WTC11 (cell line): ENCODE measurements at regions not wholly inside any gene's neighbourhood (a gene's known extent, or its start where the extent isn't known, plus 50 kb on each side); places are given as distances from the start of the nearest gene placed in this dataset.

Experiments
- ETV6 ChIP-seq: sonication (generic); formaldehyde crosslinking; IDR thresholded peaks from 2 replicates; pipeline ENCODE4 v1.8.1; 2022; ENCODE audit warnings: mild to moderate bottlenecking, missing genetic modification reagents
- IRF2 ChIP-seq: sonication (generic); formaldehyde crosslinking; IDR thresholded peaks from 2 replicates; pipeline ENCODE4 v1.8.0; 2022; ENCODE audit warnings: low read depth, missing genetic modification reagents, borderline replicate concordance
- TF ChIP-seq, protein P1 (sequence below): sonication (generic); formaldehyde crosslinking; IDR thresholded peaks from 2 replicates; pipeline ENCODE4 v1.8.1; 2023; ENCODE audit warnings: mild to moderate bottlenecking, missing genetic modification reagents, borderline replicate concordance
- TF ChIP-seq, protein P2 (sequence below): fragments of 200-600 bp; IDR thresholded peaks from 2 replicates; pipeline ENCODE4 v1.8.0; 2022; ENCODE audit warnings: antibody characterized with exemption

- TF ChIP-seq, protein P1, sequence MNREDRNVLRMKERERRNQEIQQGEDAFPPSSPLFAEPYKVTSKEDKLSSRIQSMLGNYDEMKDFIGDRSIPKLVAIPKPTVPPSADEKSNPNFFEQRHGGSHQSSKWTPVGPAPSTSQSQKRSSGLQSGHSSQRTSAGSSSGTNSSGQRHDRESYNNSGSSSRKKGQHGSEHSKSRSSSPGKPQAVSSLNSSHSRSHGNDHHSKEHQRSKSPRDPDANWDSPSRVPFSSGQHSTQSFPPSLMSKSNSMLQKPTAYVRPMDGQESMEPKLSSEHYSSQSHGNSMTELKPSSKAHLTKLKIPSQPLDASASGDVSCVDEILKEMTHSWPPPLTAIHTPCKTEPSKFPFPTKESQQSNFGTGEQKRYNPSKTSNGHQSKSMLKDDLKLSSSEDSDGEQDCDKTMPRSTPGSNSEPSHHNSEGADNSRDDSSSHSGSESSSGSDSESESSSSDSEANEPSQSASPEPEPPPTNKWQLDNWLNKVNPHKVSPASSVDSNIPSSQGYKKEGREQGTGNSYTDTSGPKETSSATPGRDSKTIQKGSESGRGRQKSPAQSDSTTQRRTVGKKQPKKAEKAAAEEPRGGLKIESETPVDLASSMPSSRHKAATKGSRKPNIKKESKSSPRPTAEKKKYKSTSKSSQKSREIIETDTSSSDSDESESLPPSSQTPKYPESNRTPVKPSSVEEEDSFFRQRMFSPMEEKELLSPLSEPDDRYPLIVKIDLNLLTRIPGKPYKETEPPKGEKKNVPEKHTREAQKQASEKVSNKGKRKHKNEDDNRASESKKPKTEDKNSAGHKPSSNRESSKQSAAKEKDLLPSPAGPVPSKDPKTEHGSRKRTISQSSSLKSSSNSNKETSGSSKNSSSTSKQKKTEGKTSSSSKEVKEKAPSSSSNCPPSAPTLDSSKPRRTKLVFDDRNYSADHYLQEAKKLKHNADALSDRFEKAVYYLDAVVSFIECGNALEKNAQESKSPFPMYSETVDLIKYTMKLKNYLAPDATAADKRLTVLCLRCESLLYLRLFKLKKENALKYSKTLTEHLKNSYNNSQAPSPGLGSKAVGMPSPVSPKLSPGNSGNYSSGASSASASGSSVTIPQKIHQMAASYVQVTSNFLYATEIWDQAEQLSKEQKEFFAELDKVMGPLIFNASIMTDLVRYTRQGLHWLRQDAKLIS (CRISPR knock-in tag) = no peak
- TF ChIP-seq ETV6 (CRISPR knock-in tag) (no peak), IRF2 (no peak)
- TF ChIP-seq, protein P2, sequence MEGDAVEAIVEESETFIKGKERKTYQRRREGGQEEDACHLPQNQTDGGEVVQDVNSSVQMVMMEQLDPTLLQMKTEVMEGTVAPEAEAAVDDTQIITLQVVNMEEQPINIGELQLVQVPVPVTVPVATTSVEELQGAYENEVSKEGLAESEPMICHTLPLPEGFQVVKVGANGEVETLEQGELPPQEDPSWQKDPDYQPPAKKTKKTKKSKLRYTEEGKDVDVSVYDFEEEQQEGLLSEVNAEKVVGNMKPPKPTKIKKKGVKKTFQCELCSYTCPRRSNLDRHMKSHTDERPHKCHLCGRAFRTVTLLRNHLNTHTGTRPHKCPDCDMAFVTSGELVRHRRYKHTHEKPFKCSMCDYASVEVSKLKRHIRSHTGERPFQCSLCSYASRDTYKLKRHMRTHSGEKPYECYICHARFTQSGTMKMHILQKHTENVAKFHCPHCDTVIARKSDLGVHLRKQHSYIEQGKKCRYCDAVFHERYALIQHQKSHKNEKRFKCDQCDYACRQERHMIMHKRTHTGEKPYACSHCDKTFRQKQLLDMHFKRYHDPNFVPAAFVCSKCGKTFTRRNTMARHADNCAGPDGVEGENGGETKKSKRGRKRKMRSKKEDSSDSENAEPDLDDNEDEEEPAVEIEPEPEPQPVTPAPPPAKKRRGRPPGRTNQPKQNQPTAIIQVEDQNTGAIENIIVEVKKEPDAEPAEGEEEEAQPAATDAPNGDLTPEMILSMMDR = no peak
Observed at GRCh38 chr6:112485120-112485826, 138.1 kb downstream of the RFPL4B start.
